Jurkat, Clone E6-1 (cell line): ENCODE measurements at regions not wholly inside any gene's neighbourhood (a gene's known extent, or its start where the extent isn't known, plus 50 kb on each side); places are given as distances from the start of the nearest gene placed in this dataset.

Experiments used
- DNase-seq: peaks from one replicate; pipeline ENCODE4 v3.0.0-alpha.2; 2011; ENCODE audit warnings: low read depth, low spot score
- H3K4me3 ChIP-seq: 2 replicates; pipeline ENCODE4 v1.5.1; 2011; ENCODE audit warnings: mild to moderate bottlenecking, low read length, control low read depth, moderate library complexity

DNA sequence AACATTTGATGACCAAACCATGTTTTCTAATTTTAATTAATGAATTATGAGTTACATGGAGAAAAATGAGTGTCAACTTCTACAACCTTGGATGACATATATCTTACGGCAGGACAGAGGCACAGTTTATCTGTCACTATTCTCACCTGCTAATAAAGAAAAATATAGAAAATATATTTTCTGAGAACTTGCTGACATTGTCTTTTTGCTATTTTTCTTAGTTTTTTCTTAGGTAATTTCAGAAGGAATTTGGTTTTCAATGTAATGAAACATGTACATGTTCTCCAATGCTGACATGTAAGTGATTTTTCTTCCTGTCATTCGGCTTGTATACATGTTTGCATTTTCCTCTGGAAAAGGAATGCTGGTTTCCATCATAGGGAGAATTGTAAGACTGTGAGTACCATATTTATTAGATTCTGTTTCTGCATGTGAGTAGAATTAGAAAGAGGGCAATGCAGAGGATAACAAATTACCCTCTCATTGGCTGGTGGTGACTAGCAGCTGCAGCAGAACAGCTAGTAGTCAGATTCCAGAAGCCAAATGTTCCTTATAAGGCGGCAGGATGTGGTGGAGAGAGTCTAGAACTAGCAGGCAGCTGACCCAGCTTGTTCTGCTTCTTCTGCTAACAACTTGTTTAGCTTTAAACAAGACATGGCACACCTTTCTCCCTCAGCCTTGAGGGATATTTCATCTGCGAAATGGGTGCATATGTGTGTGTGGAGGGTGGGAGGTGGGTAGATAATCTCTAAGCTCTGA, 132.8 kb upstream of the SPACA1 start:
- DNase-seq, result peak; percentile 35
- no peak overlapping the region for H3K4me3 ChIP-seq

GRCh38 chr6:87913974-87914373, 133.7 kb upstream of the SPACA1 start:
- no peak for DNase-seq
- H3K4me3 ChIP-seq, result no peak overlapping the region

GRCh38 chr6:87912102-87912501, 135.5 kb upstream of the SPACA1 start:
- DNase-seq, result no peak
- H3K4me3 ChIP-seq, result no peak overlapping the region

DNA sequence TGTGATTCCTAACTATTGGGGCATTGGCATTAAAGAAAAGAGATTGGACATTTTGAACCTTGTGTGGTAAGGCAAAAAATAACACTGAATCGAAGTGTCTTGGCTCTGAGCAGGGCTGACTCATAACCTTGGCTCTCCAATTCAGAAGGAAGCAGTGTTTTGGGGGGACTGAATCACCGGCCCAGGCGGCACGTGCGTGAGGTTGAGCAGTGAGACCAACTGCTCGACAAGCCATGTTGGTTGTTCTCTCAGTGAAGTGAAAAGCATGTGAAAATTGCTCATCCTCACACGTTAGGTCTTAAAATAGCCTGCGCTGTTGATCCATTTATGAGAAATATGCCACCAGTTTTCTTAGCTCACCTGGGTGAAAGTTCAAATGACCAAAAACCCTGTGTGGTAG, 137.8 kb upstream of the SPACA1 start:
- no peak overlapping the region for H3K4me3 ChIP-seq
- no peak for DNase-seq

DNA sequence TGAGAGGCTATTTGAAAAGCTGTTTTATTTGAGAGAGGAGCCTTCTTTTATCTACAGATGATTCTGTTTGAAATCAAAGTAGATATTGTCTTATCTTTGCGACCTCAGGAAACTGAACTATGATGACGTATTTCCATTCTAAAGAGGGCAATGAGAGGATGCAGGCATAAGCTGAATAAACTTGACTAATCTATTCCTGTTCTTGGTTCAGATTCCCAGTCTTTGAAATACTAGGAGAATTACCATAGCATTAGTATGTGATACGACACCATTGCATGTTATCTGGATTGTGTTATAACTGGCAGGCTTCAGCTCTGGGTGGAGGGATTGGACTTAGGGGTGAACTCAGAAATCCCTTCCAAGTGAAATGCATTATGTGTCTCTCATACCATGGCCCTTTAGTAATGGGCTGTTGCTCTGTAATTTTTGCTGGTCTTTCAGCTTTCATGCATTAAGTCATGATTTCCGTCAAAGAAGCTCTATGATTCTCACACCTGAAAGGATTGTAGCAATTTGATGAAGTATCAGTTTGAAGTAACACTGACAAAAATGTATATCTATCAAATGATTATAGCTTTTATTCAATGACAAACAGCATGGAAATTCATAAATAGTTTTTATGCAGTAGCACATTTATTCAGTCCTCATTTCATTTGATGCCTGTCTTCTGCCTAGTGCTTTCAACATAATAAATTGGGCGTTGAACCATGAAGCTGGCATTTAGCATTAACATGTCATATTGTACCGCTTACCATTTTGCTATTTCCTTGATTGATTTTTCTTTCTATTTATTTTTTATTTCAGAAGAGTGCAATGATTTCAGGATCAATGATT, 138.4 kb upstream of the SPACA1 start:
- no peak overlapping the region for H3K4me3 ChIP-seq
- peak; percentile 15 for DNase-seq

DNA sequence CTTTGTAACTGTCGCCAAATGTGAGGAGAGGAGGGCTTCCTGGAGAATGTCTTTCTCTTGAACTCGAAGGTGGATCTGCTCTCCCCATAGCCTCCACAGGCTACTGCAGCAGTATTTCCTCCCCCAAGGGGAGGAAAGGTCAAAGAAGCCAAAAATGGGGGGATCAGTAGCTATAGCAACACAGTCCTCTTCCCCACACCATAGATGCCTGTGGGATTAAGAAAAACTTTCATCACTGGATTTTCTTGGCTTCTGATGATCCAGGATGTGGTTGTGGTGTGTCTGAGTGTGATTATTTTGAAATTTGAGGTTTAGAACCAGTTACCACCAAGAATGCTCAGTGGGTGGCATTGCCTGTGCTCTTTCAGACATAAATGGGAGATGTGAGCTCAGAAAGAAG, 140.1 kb upstream of the SPACA1 start:
- no peak overlapping the region for H3K4me3 ChIP-seq
- peak; percentile 78 for DNase-seq

GRCh38 chr6:87905101-87905641, 142.5 kb upstream of the SPACA1 start:
- no peak overlapping the region for H3K4me3 ChIP-seq
- DNase-seq, result no peak

DNA sequence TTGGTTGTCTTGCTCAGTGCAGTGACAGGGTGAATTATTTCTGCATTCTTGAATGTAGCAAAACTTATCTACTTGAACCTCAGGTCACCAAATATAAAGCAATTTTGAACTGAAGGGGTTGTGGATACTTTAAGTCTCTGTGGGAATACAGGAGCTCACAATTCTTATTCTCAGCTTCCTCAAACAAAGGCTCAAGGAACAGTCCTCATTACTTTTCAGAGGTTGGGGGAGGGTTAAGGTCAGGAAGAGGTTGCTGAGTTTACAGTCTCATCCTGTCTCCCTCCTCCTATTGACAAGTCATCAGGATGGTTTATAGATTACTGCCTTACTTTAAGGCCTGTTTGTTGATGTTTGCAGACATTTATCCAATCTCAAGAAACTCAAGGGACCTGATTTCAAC, 143.6 kb upstream of the SPACA1 start:
- no peak overlapping the region for H3K4me3 ChIP-seq
- DNase-seq, result no peak

- no peak overlapping the region for H3K4me3 ChIP-seq
- DNase-seq, result no peak
Observed at GRCh38 chr6:87903323-87903722, 144.3 kb upstream of the SPACA1 start.

DNA sequence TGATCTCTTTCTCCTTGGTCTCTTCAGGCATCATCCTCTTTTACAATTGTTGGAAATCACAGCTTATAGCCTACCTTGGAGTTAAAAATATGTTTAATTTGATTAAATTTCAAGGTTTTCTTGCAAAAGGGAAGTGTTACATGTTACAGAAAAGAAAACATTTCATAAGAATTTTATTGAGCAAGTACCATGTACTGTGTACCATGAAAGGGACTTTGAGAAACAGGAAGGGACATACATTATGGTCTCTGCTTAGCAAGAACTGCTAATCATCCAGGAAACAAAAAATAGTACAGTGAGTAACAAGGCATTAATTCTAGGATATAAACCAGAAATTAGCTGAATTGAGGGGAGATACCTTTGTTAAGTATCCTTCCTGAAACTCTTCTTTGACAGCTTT, 145.3 kb upstream of the SPACA1 start:
- DNase-seq, result no peak
- H3K4me3 ChIP-seq, result no peak overlapping the region

DNA sequence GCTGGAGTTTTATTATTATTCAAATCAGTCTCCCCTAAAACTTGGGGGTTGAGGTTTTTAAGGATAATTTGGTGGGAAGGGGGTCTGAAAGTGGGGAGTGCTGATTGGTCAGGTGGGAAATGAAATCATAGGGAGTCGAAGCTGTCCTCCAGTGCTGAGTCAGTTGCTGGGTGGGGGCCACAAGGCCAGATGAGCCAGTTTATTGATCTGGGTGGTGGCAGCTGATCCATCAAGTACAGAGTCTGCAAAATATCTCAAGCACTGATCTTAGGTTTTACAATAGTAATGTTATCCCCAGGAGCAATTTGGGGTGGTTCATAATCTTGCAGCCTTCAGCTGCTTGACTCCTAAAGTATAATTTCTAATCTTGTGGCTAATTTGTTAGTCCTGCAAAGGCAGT, 146.0 kb upstream of the SPACA1 start:
- no peak for DNase-seq
- H3K4me3 ChIP-seq, result no peak overlapping the region

DNA sequence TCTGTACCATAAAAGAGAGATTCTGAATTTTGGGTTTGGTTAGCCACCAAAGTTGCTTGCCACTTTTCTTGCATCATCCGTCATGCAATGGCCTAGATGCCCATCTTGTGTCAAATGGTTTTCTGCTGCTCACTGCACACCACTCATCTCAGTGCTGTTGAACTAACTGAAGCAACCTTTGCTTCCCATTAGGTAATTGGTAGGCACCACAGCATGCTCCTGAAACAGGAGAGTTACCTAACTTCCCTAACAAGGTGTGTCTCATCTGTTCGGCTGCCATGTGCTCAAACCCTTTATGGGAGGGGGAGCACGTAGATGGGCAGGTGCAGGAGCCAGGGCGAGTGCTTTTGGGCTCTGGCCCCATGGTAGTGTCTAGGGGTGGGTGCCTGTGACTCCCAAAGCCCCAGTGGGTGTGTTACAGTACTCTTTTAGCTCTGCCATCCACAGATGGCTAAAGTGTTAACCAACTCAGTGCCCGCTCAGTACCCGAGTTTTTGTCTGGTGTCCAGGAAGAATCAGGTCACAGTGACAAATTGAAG, 147.4 kb upstream of the SPACA1 start:
- no peak overlapping the region for H3K4me3 ChIP-seq
- no peak for DNase-seq

DNA sequence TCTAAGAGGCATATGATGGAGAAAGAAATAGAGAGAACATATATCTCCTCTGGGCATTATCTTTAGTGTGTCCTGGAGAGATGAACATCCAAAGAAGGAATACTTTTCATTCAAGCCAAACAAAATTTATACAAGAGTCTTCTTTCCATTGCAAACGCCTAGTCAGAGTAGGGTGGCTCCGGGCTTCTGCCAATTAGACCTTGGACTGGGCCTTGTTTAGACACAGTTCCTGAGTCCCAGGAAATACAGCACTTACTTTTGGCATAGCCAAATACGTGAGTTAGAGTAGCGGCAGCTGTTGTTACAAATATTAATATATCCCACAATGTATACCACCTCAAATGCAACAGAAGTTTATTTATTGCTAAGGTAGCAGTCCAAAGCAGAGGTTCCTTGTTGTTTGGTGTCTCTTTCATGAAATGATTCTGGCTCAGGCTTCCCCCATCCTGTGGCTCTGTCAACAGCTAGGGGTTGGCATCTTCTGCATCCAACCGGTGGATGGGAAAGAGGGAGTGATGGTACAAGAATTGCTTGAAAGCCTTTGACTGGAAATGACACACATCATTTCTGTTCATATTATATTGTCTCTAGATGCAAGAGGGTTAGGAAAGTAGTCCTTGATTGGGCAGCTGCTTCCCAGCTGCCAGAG, 148.0 kb upstream of the SPACA1 start:
- DNase-seq, result no peak
- H3K4me3 ChIP-seq, result no peak overlapping the region

DNA sequence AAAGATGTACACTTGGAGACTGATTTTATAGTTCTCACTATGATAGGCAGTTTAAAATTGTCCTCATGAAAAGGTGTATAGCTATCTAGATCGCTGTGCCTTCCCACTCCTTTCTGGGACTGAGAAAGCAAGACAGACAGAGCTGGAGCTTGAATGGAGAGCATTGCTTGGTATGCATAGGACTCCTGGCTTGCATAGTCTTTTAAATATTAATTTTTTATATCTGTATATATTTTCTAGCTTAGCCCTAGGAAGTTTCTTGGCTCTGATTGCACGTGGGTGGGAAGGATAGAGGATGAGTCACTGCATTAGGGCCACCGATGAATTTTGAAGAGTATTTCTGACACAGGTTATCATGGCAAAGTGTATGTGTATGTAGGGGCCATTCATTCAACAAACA, 150.0 kb upstream of the SPACA1 start:
- DNase-seq, result no peak

GRCh38 chr6:87897013-87897412, 150.6 kb upstream of the SPACA1 start:
- DNase-seq, result no peak
- H3K4me3 ChIP-seq, result no peak overlapping the region

More for the DNA sequence above, 150.0 kb upstream of the SPACA1 start:
- H3K4me3 ChIP-seq, result no peak overlapping the region

DNA sequence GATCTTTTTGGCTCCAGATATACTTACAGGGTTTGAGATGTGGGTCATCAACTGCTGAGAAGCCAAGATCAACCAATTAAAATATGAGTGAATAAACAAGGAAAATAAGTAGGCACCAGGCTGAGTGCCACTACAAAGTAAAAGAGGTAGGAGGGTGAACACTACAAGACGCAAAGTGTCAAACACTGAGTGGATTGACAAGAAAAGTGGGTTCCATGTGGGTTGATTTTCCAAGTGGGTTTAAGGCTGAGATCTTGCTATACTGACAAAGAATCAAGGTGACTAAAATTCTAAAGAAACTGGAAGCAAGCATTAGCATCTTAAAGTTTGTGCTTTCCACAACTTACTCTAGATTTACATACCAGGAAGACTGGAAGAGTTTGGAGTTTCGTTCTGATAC, 160.4 kb upstream of the SPACA1 start:
- no peak overlapping the region for H3K4me3 ChIP-seq
- no peak for DNase-seq

DNA sequence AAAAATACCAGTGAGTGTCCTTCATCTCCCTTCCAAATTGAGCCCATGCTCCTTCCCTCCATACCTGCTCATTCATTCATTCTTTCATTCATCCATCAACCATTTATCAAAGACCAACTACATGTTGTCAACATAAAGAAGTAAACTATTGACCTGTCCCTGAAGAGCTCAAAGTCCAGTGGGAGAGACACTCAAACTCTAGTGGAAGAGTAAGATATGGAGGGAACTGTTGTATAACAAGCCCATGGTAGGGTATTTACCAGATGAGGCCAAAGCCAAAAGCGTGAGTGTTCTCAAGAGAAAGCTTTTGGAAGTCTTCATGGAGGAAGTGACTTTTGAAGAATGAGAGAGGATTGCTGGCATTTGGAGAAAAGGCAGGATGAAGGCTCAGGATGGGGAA, 163.4 kb upstream of the SPACA1 start:
- H3K4me3 ChIP-seq, result no peak overlapping the region
- DNase-seq, result no peak

- DNase-seq, result no peak
- H3K4me3 ChIP-seq, result no peak overlapping the region
Observed at GRCh38 chr6:87881342-87881895, 166.2 kb upstream of the SPACA1 start.

- H3K4me3 ChIP-seq, result no peak overlapping the region
- DNase-seq, result no peak
Observed at GRCh38 chr6:87879132-87879861, 168.3 kb upstream of the SPACA1 start.
